ENCODE measurements at regions not wholly inside any gene's neighbourhood (a gene's known extent, or its start where the extent isn't known, plus 50 kb on each side); places are given as distances from the start of the nearest gene placed in this dataset.

DNA sequence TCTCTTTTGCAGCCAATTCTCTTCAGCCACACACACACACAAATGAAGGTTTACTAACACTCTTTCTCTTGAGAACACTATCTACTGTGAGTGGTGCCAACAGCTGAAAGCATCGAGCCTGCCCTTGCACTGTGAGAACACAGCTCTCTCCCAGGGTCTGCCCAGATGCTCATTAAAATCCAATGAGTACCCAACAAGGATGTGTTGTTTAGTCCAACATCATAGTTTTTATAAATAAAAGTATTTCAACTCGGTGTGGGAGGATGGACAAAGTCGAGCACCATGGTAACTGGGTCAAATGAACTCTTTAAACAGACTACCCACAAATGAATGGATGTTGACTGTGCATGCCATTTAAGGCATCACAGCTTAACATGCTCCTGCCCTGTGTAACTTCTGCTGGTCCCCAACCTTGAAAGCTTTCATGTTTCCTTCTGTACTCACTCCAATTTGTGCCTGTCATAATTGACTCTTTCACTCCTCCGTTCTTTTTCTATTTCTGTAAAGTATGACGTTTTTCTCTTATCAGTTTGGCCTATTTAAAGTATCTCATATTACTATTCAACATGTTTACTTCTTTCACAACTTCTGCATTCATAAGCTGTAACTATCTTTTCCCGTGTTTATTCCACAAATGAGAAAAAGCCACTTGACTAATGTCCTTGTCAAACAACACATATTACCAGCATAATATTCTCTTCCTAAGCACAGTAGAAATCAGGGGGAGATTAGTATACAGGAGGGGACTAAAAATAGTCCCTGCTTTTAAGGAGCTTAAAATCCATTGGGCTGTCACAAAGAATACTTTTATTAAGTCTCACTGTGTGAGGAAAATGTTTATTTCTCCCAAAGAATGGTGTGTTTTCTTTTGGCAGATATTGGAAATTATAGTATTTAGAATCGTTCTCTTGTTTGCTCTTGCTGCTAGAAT is 215.4 kb downstream of the RFPL4B start:
- H3K4me1 ChIP-seq, result no peaks in the 10 kb centered on the region
- no peak overlapping the region for H3K4me3 ChIP-seq
- no peak overlapping the region for H3K27ac ChIP-seq
- H3K36me3 ChIP-seq, result no peaks in the 10 kb centered on the region
- no peaks in the 10 kb centered on the region for H3K9me3 ChIP-seq
- DNase-seq, result no peak
- H3K27me3 ChIP-seq, result no peaks in the 10 kb centered on the region
- TF ChIP-seq CTCF (IDR thresholded peaks at IDR 0.05) (no peak), POLR2A (IDR thresholded peaks at IDR 0.05) (no peak)

DNA sequence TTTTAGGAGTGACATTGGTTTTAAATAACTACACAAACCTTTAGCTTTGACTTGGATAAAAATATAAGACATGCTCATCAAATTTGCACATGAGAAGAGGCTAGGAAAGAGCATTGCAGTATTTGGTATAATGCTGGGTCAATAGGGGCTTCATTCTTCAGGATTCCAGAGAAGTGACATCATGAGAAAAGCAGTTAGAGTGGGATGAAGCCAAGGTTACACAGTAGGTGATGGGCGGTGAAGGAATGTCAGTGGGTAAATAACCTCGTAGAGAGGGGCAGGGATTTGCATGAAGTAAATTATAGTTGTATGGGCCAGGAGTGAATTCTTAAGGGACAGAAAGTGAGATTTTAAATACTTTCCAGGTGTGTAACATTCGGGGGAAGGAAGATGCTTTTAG is 216.2 kb downstream of the RFPL4B start:
- DNase-seq, result no peak
- no peaks in the 10 kb centered on the region for H3K27me3 ChIP-seq
- H3K27ac ChIP-seq, result no peak overlapping the region
- no peaks in the 10 kb centered on the region for H3K9me3 ChIP-seq
- H3K4me3 ChIP-seq, result no peak overlapping the region
- H3K4me1 ChIP-seq, result no peaks in the 10 kb centered on the region
- no peak for TF ChIP-seq CTCF (IDR thresholded peaks at IDR 0.05)
- no peak for TF ChIP-seq POLR2A (IDR thresholded peaks at IDR 0.05)
- H3K36me3 ChIP-seq, result no peaks in the 10 kb centered on the region

DNA sequence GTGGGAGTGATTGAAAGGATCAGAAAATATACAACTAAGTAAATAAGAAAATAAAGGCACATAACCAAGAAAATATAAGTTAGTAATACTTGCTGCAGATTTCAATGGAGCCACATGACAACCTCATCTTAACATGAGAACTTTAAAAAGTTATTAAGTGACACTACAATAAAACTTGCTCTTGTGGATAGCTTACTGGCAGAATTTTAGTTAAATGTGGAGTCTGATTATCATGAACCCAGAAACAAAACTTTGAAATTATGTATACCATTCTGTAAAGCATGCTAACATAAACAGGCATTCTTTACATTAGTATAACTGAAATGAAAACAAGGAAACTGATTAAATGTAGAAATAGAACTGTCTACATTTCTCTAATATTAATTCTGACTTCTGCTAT is 220.9 kb downstream of the RFPL4B start:
- no peak for TF ChIP-seq CTCF (IDR thresholded peaks at IDR 0.05)
- no peak for TF ChIP-seq POLR2A (IDR thresholded peaks at IDR 0.05)
- DNase-seq, result no peak
- no peaks in the 10 kb centered on the region for H3K27me3 ChIP-seq

DNA sequence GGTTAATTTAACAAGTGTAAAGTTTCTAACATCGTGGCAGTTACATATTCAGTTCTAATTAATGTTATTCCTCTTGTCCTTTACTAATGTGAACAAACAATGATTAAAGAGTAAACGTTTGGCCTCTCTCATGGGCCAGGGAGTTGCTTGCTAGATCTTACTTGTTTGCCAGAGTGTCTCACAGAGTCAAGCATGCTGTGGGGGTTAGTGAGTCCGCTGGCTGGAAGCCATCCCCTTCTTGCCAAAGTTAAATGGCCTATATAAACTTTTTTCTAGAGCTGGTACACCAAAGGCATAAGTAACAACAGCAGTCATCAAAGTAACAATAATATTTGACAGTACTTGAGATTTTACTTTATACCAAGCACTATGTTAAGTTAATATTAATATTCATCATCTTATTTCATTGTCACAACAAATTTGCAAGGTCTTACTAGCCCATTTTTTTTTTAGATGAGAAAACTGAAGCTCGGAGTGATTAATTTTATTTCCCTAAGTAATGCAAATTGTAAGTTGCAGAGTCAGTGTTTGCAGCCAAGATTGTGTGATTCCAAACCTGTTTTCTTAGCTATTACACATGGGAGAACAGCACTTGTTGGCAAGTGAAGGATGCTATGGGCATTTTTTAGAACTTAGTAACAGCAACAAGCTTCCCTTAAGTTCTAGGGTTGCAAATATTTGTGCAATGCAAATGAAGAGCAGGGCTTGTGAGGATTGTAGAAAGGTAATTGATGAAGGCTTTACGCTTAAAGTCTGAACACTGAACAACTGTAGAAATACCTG is 224.5 kb downstream of the RFPL4B start:
- Histone ChIP-seq H3K9me3 (no peaks in the 10 kb centered on the region), H3K4me3 (no peak overlapping the region), H3K27ac (no peak overlapping the region), H3K36me3 (no peaks in the 10 kb centered on the region), H3K27me3 (no peaks in the 10 kb centered on the region), H3K4me1 (no peaks in the 10 kb centered on the region)
- TF ChIP-seq CTCF (IDR thresholded peaks at IDR 0.05), result no peak
- no peak for TF ChIP-seq POLR2A (IDR thresholded peaks at IDR 0.05)
- no peak for DNase-seq

More for the DNA sequence above, 220.9 kb downstream of the RFPL4B start:
- H3K36me3 ChIP-seq, result no peaks in the 10 kb centered on the region
- no peaks in the 10 kb centered on the region for H3K4me1 ChIP-seq
- no peak overlapping the region for H3K4me3 ChIP-seq
- no peaks in the 10 kb centered on the region for H3K9me3 ChIP-seq
- H3K27ac ChIP-seq, result no peak overlapping the region

GRCh38 chr6:112574190-112574589 is 227.1 kb downstream of the RFPL4B start:
- Histone ChIP-seq H3K36me3 (no peaks in the 10 kb centered on the region), H3K27ac (no peak overlapping the region), H3K4me3 (no peak overlapping the region), H3K4me1 (no peaks in the 10 kb centered on the region), H3K9me3 (no peaks in the 10 kb centered on the region), H3K27me3 (no peaks in the 10 kb centered on the region)
- TF ChIP-seq CTCF (IDR thresholded peaks at IDR 0.05) (no peak), POLR2A (IDR thresholded peaks at IDR 0.05) (no peak)
- DNase-seq, result no peak
